Hematopoietic multipotent progenitor cell treated with erythropoietin and hydrocortisone succinate and interleukin-3 and kit ligand, for 4 days (in vitro differentiated cells): ENCODE measurements at regions not wholly inside any gene's neighbourhood (a gene's known extent, or its start where the extent isn't known, plus 50 kb on each side); places are given as distances from the start of the nearest gene placed in this dataset.

ENCODE experiments used
- DNase-seq: peaks from one replicate; pipeline ENCODE4 v3.0.0-alpha.2; 2015

GRCh38 chr17:79304884-79305283 is 230.3 kb downstream of the ENGASE start:
- DNase-seq, result no peak

GRCh38 chr17:79303641-79304205 is 229.1 kb downstream of the ENGASE start:
- DNase-seq, result no peak

- DNase-seq, result no peak
These were observed 226.8 kb downstream of the ENGASE start for GRCh38 chr17:79301469-79301868.

- no peak for DNase-seq
These were observed 224.7 kb downstream of the ENGASE start for GRCh38 chr17:79299349-79299748.

GRCh38 chr17:79298799-79299198 is 224.2 kb downstream of the ENGASE start:
- DNase-seq, result no peak

- DNase-seq, result no peak
These were observed 221.6 kb downstream of the ENGASE start for GRCh38 chr17:79296243-79296642.

GRCh38 chr17:79295307-79295706 is 220.7 kb downstream of the ENGASE start:
- no peak for DNase-seq

- peak; percentile 70 for DNase-seq
These were observed 219.9 kb downstream of the ENGASE start for GRCh38 chr17:79294459-79295071.

GRCh38 chr17:79292501-79292900 is 217.9 kb downstream of the ENGASE start:
- DNase-seq, result no peak

GRCh38 chr17:79291391-79291790 is 216.8 kb downstream of the ENGASE start:
- DNase-seq, result no peak

GRCh38 chr17:79290726-79291125 is 216.1 kb downstream of the ENGASE start:
- no peak for DNase-seq

- DNase-seq, result no peak
These were observed 214.3 kb downstream of the ENGASE start for GRCh38 chr17:79288950-79289349.

- DNase-seq, result no peak
These were observed 211.8 kb downstream of the ENGASE start for GRCh38 chr17:79286440-79286839.

GRCh38 chr17:79285973-79286372 is 211.3 kb downstream of the ENGASE start:
- no peak for DNase-seq

- DNase-seq, result no peak
These were observed 207.7 kb downstream of the ENGASE start for GRCh38 chr17:79282294-79282693.

GRCh38 chr17:79281803-79282202 is 207.2 kb downstream of the ENGASE start:
- DNase-seq, result no peak

GRCh38 chr17:79280866-79281572 is 206.4 kb downstream of the ENGASE start:
- no peak for DNase-seq

GRCh38 chr17:79280010-79280409 is 205.4 kb downstream of the ENGASE start:
- no peak for DNase-seq

- DNase-seq, result no peak
These were observed 204.7 kb downstream of the ENGASE start for GRCh38 chr17:79279320-79279719.

- no peak for DNase-seq
These were observed 202.2 kb downstream of the ENGASE start for GRCh38 chr17:79276821-79277220.

- no peak for DNase-seq
These were observed 199.0 kb downstream of the ENGASE start for GRCh38 chr17:79273660-79274059.

- DNase-seq, result no peak
These were observed 198.1 kb downstream of the ENGASE start for GRCh38 chr17:79272666-79273219.

GRCh38 chr17:79272220-79272619 is 197.6 kb downstream of the ENGASE start:
- DNase-seq, result no peak

GRCh38 chr17:79269620-79270019 is 195.0 kb downstream of the ENGASE start:
- DNase-seq, result no peak
